ENCODE measurements at regions not wholly inside any gene's neighbourhood (a gene's known extent, or its start where the extent isn't known, plus 50 kb on each side); places are given as distances from the start of the nearest gene placed in this dataset.

DNA sequence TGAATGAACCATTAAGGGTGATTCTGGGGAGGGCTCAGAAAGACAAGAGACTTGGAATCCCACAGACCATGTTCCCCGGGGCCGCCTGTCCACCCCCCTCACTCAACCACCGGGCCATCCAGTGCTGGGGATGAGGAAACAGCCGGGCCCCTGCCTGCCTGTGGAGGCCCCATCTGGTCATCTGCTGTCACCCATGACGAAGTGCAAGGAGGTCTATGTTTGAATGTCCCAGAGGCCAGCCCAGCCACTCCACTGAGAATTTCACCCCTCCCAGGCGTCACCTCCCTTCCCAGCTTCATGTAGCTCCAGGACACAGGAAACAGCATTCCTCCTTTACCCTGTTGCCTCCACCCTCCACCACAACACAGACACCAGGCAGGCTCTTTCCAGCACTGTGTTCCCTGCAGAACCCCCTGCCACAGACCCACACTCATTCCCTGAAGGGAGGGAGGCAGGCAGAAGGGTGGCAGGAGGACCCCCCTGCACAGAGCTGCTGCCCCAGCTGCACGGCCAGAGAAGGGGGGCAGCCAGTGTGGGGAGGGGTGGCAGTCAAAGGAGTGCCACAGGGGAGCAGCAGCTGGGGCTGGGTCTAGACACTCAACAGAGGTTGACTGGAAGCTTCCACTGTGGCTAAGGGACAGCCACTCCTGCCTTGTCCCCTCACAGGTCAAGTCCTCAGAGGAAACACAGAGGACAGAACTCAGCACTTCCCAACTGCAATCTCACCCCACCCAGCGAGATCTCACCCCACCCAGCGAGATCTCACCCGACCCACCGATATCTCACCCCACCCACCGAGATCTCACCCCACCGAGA lies 50.3 kb upstream of the PPP2R5C start:
- TF ChIP-seq CTCF (IDR thresholded peaks at IDR 0.05) (no peak), ZSCAN20 (CRISPR knock-in tag; IDR thresholded peaks at IDR 0.05) (no peak), POLR2A (IDR thresholded peaks at IDR 0.05; ENCODE audit: low read length) (no peak), SREBF2 (IDR thresholded peaks at IDR 0.05) (no peak), E2F6 (IDR thresholded peaks at IDR 0.05; ENCODE audit: borderline replicate concordance, low read depth) (no peak), SMC3 (IDR thresholded peaks at IDR 0.05) (no peak)
- TF ChIP-seq, protein P1, sequence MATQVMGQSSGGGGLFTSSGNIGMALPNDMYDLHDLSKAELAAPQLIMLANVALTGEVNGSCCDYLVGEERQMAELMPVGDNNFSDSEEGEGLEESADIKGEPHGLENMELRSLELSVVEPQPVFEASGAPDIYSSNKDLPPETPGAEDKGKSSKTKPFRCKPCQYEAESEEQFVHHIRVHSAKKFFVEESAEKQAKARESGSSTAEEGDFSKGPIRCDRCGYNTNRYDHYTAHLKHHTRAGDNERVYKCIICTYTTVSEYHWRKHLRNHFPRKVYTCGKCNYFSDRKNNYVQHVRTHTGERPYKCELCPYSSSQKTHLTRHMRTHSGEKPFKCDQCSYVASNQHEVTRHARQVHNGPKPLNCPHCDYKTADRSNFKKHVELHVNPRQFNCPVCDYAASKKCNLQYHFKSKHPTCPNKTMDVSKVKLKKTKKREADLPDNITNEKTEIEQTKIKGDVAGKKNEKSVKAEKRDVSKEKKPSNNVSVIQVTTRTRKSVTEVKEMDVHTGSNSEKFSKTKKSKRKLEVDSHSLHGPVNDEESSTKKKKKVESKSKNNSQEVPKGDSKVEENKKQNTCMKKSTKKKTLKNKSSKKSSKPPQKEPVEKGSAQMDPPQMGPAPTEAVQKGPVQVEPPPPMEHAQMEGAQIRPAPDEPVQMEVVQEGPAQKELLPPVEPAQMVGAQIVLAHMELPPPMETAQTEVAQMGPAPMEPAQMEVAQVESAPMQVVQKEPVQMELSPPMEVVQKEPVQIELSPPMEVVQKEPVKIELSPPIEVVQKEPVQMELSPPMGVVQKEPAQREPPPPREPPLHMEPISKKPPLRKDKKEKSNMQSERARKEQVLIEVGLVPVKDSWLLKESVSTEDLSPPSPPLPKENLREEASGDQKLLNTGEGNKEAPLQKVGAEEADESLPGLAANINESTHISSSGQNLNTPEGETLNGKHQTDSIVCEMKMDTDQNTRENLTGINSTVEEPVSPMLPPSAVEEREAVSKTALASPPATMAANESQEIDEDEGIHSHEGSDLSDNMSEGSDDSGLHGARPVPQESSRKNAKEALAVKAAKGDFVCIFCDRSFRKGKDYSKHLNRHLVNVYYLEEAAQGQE (IDR thresholded peaks at IDR 0.05), result no peak
